ENCODE measurements at regions not wholly inside any gene's neighbourhood (a gene's known extent, or its start where the extent isn't known, plus 50 kb on each side); places are given as distances from the start of the nearest gene placed in this dataset.
A peak's percentile ranks its signal among the peaks of the same experiment; 100 is the strongest.

GRCh38 chr18:61949946-61950345, 57.1 kb upstream of the RNF152 start:
- peak; percentile 69 for DNase-seq (ENCODE audit: low read depth)
- H3K4me3 ChIP-seq (ENCODE audit: low read length), result no peak overlapping the region
- no peak for TF ChIP-seq CTCF (conservative IDR thresholded peaks at IDR 0.05; ENCODE audit: low read length)

- TF ChIP-seq CTCF (conservative IDR thresholded peaks at IDR 0.05; ENCODE audit: low read length), result no peak
- no peak for DNase-seq (ENCODE audit: low read depth)
- H3K4me3 ChIP-seq (ENCODE audit: low read length), result no peak overlapping the region
Observed at GRCh38 chr18:61948846-61949438, 56.1 kb upstream of the RNF152 start.

- no peak for TF ChIP-seq CTCF (conservative IDR thresholded peaks at IDR 0.05; ENCODE audit: low read length)
- DNase-seq (ENCODE audit: low read depth), result peak; percentile 46
- H3K4me3 ChIP-seq (ENCODE audit: low read length), result no peak overlapping the region
Observed at GRCh38 chr18:61948281-61948741, 55.5 kb upstream of the RNF152 start.

- no peak overlapping the region for H3K4me3 ChIP-seq (ENCODE audit: low read length)
- TF ChIP-seq CTCF (conservative IDR thresholded peaks at IDR 0.05; ENCODE audit: low read length), result no peak
- DNase-seq (ENCODE audit: low read depth), result peak; percentile 71
Observed at GRCh38 chr18:61946449-61946848, 53.6 kb upstream of the RNF152 start.

GRCh38 chr18:61943175-61943964, 50.6 kb upstream of the RNF152 start:
- no peak overlapping the region for H3K4me3 ChIP-seq (ENCODE audit: low read length)
- DNase-seq (ENCODE audit: low read depth), result peak; percentile 26

More at GRCh38 chr18:61943175-61943964, 50.6 kb upstream of the RNF152 start:
- TF ChIP-seq CTCF (conservative IDR thresholded peaks at IDR 0.05; ENCODE audit: low read length), result no peak
